ENCODE measurements at regions not wholly inside any gene's neighbourhood (a gene's known extent, or its start where the extent isn't known, plus 50 kb on each side); places are given as distances from the start of the nearest gene placed in this dataset.

DNA sequence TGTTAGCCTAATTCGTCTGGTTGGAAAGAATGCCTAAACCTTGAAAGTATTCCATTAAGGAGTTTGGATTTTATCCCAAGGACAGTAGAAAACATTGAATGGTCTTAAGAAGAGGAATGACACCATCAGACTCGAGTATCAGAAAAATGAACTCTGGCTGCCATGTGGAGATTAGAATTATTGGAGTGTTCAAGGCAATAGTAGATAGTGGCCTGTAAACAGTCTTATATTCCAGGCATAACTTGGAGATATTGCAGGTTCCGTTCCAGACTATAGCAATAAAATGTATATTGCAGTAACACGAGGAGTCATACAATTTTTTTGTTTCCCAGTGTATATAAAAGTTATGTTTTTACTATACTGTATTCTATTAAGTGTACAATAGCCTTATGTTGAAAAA, 130.9 kb downstream of the GDAP2 start:
- no peak overlapping the region for H3K27ac Mint-ChIP-seq
- TF ChIP-seq TP53 (CRISPR knock-in tag; IDR thresholded peaks at IDR 0.05): no peak
- TF ChIP-seq, protein P1, sequence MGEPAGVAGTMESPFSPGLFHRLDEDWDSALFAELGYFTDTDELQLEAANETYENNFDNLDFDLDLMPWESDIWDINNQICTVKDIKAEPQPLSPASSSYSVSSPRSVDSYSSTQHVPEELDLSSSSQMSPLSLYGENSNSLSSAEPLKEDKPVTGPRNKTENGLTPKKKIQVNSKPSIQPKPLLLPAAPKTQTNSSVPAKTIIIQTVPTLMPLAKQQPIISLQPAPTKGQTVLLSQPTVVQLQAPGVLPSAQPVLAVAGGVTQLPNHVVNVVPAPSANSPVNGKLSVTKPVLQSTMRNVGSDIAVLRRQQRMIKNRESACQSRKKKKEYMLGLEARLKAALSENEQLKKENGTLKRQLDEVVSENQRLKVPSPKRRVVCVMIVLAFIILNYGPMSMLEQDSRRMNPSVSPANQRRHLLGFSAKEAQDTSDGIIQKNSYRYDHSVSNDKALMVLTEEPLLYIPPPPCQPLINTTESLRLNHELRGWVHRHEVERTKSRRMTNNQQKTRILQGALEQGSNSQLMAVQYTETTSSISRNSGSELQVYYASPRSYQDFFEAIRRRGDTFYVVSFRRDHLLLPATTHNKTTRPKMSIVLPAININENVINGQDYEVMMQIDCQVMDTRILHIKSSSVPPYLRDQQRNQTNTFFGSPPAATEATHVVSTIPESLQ (CRISPR knock-in tag; IDR thresholded peaks at IDR 0.05): no peak
- TF ChIP-seq RELA (CRISPR knock-in tag; IDR thresholded peaks at IDR 0.05; ENCODE audit: borderline replicate concordance): no peak
- no peak for TF ChIP-seq SMAD4 (CRISPR knock-in tag; IDR thresholded peaks at IDR 0.05)
- no peak for TF ChIP-seq TCF7 (CRISPR knock-in tag; IDR thresholded peaks at IDR 0.05; ENCODE audit: low read depth)
- TF ChIP-seq, protein P2, sequence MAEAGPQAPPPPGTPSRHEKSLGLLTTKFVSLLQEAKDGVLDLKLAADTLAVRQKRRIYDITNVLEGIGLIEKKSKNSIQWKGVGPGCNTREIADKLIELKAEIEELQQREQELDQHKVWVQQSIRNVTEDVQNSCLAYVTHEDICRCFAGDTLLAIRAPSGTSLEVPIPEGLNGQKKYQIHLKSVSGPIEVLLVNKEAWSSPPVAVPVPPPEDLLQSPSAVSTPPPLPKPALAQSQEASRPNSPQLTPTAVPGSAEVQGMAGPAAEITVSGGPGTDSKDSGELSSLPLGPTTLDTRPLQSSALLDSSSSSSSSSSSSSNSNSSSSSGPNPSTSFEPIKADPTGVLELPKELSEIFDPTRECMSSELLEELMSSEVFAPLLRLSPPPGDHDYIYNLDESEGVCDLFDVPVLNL (CRISPR knock-in tag; IDR thresholded peaks at IDR 0.05; ENCODE audit: borderline replicate concordance, low read depth): no peak
- TF ChIP-seq, protein P3, sequence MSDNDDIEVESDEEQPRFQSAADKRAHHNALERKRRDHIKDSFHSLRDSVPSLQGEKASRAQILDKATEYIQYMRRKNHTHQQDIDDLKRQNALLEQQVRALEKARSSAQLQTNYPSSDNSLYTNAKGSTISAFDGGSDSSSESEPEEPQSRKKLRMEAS (CRISPR knock-in tag; IDR thresholded peaks at IDR 0.05): no peak
- TF ChIP-seq RORB (CRISPR knock-in tag; IDR thresholded peaks at IDR 0.05): no peak
- TF ChIP-seq ZBTB21 (CRISPR knock-in tag; IDR thresholded peaks at IDR 0.05; ENCODE audit: borderline replicate concordance): no peak
- TF ChIP-seq, protein P4, sequence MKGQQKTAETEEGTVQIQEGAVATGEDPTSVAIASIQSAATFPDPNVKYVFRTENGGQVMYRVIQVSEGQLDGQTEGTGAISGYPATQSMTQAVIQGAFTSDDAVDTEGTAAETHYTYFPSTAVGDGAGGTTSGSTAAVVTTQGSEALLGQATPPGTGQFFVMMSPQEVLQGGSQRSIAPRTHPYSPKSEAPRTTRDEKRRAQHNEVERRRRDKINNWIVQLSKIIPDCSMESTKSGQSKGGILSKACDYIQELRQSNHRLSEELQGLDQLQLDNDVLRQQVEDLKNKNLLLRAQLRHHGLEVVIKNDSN (CRISPR knock-in tag; IDR thresholded peaks at IDR 0.05): no peak
- TF ChIP-seq, protein P5, sequence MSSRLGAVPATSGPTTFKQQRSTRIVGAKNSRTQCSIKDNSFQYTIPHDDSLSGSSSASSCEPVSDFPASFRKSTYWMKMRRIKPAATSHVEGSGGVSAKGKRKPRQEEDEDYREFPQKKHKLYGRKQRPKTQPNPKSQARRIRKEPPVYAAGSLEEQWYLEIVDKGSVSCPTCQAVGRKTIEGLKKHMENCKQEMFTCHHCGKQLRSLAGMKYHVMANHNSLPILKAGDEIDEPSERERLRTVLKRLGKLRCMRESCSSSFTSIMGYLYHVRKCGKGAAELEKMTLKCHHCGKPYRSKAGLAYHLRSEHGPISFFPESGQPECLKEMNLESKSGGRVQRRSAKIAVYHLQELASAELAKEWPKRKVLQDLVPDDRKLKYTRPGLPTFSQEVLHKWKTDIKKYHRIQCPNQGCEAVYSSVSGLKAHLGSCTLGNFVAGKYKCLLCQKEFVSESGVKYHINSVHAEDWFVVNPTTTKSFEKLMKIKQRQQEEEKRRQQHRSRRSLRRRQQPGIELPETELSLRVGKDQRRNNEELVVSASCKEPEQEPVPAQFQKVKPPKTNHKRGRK (CRISPR knock-in tag; IDR thresholded peaks at IDR 0.05; ENCODE audit: borderline replicate concordance): no peak
- no peak for TF ChIP-seq GABPB1 (CRISPR knock-in tag; IDR thresholded peaks at IDR 0.05)
- TF ChIP-seq ATF2 (CRISPR knock-in tag; IDR thresholded peaks at IDR 0.05; ENCODE audit: borderline replicate concordance, low read depth): no peak
- TF ChIP-seq SMAD3 (CRISPR knock-in tag; IDR thresholded peaks at IDR 0.05; ENCODE audit: borderline replicate concordance): no peak
- no peak for TF ChIP-seq PRRX2 (CRISPR knock-in tag; IDR thresholded peaks at IDR 0.05)
- TF ChIP-seq, protein P6, sequence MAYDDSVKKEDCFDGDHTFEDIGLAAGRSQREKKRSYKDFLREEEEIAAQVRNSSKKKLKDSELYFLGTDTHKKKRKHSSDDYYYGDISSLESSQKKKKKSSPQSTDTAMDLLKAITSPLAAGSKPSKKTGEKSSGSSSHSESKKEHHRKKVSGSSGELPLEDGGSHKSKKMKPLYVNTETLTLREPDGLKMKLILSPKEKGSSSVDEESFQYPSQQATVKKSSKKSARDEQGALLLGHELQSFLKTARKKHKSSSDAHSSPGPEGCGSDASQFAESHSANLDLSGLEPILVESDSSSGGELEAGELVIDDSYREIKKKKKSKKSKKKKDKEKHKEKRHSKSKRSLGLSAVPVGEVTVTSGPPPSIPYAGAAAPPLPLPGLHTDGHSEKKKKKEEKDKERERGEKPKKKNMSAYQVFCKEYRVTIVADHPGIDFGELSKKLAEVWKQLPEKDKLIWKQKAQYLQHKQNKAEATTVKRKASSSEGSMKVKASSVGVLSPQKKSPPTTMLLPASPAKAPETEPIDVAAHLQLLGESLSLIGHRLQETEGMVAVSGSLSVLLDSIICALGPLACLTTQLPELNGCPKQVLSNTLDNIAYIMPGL (CRISPR knock-in tag; IDR thresholded peaks at IDR 0.05): no peak
- TF ChIP-seq, protein P7, sequence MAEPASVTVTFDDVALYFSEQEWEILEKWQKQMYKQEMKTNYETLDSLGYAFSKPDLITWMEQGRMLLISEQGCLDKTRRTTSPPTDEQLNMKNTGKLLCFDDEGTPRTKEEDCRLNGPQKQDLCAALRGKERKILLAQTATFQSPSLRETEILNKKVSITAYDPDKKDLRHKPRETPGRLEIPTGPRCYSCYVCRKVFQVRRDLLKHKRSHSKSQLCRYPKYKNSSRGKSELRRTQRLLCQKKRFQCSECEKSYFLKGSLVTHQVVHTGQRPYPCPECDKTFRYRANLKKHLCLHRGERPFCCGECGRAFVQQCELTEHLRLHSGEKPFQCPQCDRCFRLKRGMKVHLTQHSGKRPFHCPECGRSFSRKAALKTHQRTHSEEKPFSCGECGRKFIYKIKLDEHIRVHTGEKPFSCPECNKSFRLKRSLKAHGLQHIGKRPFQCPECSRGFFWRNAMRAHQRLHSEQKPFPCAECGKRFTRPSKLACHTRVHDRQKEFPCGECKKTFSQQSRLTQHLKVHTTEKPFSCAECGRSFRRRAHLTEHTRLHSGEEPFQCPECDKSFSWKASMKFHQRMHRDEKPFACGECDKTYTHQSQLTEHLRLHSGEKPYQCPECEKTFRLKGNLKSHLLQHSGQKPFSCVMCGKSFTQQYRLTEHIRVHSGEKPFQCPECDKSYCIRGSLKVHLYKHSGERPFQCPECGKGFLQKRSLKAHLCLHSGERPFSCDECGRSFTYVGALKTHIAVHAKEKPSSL (CRISPR knock-in tag; conservative IDR thresholded peaks at IDR 0.05): no peak
- no peak for TF ChIP-seq E2F1 (CRISPR knock-in tag; IDR thresholded peaks at IDR 0.05)
- CTCF ChIA-PET: no interaction called here

More for the DNA sequence above, 130.9 kb downstream of the GDAP2 start:
- DNase-seq (ENCODE audit: low spot score): no peak
- H3K36me3 Mint-ChIP-seq: no peaks in the 10 kb centered on the region
- no peaks in the 10 kb centered on the region for H3K4me1 Mint-ChIP-seq
- no peaks in the 10 kb centered on the region for H3K9me3 Mint-ChIP-seq
- no peak for ATAC-seq
- POLR2A ChIA-PET: no interaction called here
- no peaks in the 10 kb centered on the region for H3K27me3 Mint-ChIP-seq (ENCODE audit: low read depth)
- H3K4me3 Mint-ChIP-seq: no peak overlapping the region

Measured in WTC11 (cell line).